Parathyroid adenoma (tissue), 2 donors: ENCODE measurements at regions not wholly inside any gene's neighbourhood (a gene's known extent, or its start where the extent isn't known, plus 50 kb on each side); places are given as distances from the start of the nearest gene placed in this dataset.
"Not testable (repeated sequence)": the region's sequence is repeated elsewhere in the genome, so short reads cannot be mapped to it uniquely, and the experiment has no call there.

Experiments used
- H2AFZ ChIP-seq: fragments of 300-600 bp; sonication (generic); one replicate; pipeline ENCODE4 v1.7.0; 2017; ENCODE audit warnings: antibody characterized with exemption, mild to moderate bottlenecking
- H3K27ac ChIP-seq: fragments of 300-600 bp; sonication (generic); one replicate; pipeline ENCODE4 v1.7.0; 2017
- H3K27me3 ChIP-seq: fragments of 300-600 bp; sonication (generic); one replicate; pipeline ENCODE4 v1.7.0; 2017; ENCODE audit warnings: low read length; ENCODE audit not compliant: control insufficient read depth, insufficient read depth
- H3K36me3 ChIP-seq: fragments of 300-600 bp; sonication (generic); one replicate; pipeline ENCODE4 v1.7.0; 2017; ENCODE audit warnings: low read length; ENCODE audit not compliant: control insufficient read depth, insufficient read depth
- H3K4me1 ChIP-seq: fragments of 300-600 bp; sonication (generic); one replicate; pipeline ENCODE4 v1.7.0; 2017; ENCODE audit warnings: control low read depth
- H3K4me2 ChIP-seq: fragments of 300-600 bp; sonication (generic); one replicate; pipeline ENCODE4 v1.7.0; 2017; ENCODE audit warnings: low read length
- H3K4me3 ChIP-seq: fragments of 300-600 bp; sonication (generic); one replicate; pipeline ENCODE4 v1.7.0; 2017; ENCODE audit warnings: low read depth, low read length
- H3K79me2 ChIP-seq: fragments of 300-600 bp; sonication (generic); one replicate; pipeline ENCODE4 v1.7.0; 2017; ENCODE audit warnings: control low read depth
- H3K9ac ChIP-seq: fragments of 300-600 bp; sonication (generic); one replicate; pipeline ENCODE4 v1.7.0; 2017; ENCODE audit warnings: mild to moderate bottlenecking
- H3K9me3 ChIP-seq: fragments of 300-600 bp; sonication (generic); one replicate; pipeline ENCODE4 v1.7.0; 2017; ENCODE audit warnings: low read length; ENCODE audit not compliant: control insufficient read depth
- CTCF ChIP-seq: fragments of 300-600 bp; sonication (generic); IDR thresholded peaks from one replicate; pipeline ENCODE4 v1.7.0; 2017; ENCODE audit warnings: antibody characterized with exemption, mild to moderate bottlenecking
- donor health status: primary hyperparathyroidism.

- H3K4me1 ChIP-seq = no peaks in the 10 kb centered on the region
- no peak overlapping the region for H2AFZ ChIP-seq
- no peaks in the 10 kb centered on the region for H3K36me3 ChIP-seq
- no peak overlapping the region for H3K27ac ChIP-seq
- no peaks in the 10 kb centered on the region for H3K9me3 ChIP-seq
- no peaks in the 10 kb centered on the region for H3K79me2 ChIP-seq
- H3K4me3 ChIP-seq = no peak overlapping the region
- no peak for TF ChIP-seq CTCF
- no peak overlapping the region for H3K9ac ChIP-seq
- no peaks in the 10 kb centered on the region for H3K27me3 ChIP-seq
- no peak overlapping the region for H3K4me2 ChIP-seq
Observed at GRCh38 chr2:77578354-77578753, 56.2 kb upstream of the LRRTM4 start.

GRCh38 chr2:77579076-77579769, 57.0 kb upstream of the LRRTM4 start:
- Histone ChIP-seq H3K4me1 (no peaks in the 10 kb centered on the region), H3K4me3 (no peak overlapping the region), H3K36me3 (no peaks in the 10 kb centered on the region), H3K27ac (no peak overlapping the region), H3K79me2 (no peaks in the 10 kb centered on the region), H3K27me3 (no peaks in the 10 kb centered on the region), H3K4me2 (no peak overlapping the region), H3K9ac (no peak overlapping the region), H3K9me3 (no peaks in the 10 kb centered on the region), H2AFZ (no peak overlapping the region)
- TF ChIP-seq CTCF = no peak

GRCh38 chr2:77588438-77588837, 66.3 kb upstream of the LRRTM4 start:
- Histone ChIP-seq H3K27ac (no peak overlapping the region), H3K27me3 (no peaks in the 10 kb centered on the region), H3K79me2 (no peaks in the 10 kb centered on the region), H3K9me3 (no peaks in the 10 kb centered on the region), H3K4me2 (no peak overlapping the region), H3K36me3 (no peaks in the 10 kb centered on the region), H3K4me1 (no peaks in the 10 kb centered on the region), H3K9ac (no peak overlapping the region), H2AFZ (no peak overlapping the region), H3K4me3 (no peak overlapping the region)
- TF ChIP-seq CTCF = no peak

GRCh38 chr2:77590298-77590917, 68.2 kb upstream of the LRRTM4 start:
- H3K4me3 ChIP-seq = no peak overlapping the region
- H3K27ac ChIP-seq = no peak overlapping the region
- no peaks in the 10 kb centered on the region for H3K36me3 ChIP-seq
- H3K9ac ChIP-seq = no peak overlapping the region
- no peak overlapping the region for H3K4me2 ChIP-seq
- no peak overlapping the region for H2AFZ ChIP-seq
- TF ChIP-seq CTCF = no peak
- no peaks in the 10 kb centered on the region for H3K4me1 ChIP-seq
- no peaks in the 10 kb centered on the region for H3K27me3 ChIP-seq
- H3K9me3 ChIP-seq = no peaks in the 10 kb centered on the region
- H3K79me2 ChIP-seq = no peaks in the 10 kb centered on the region

- not testable (repeated sequence) for H2AFZ ChIP-seq, H3K4me3 ChIP-seq, H3K4me2 ChIP-seq, H3K9me3 ChIP-seq, H3K27me3 ChIP-seq, H3K4me1 ChIP-seq, H3K27ac ChIP-seq, H3K79me2 ChIP-seq, H3K9ac ChIP-seq, H3K36me3 ChIP-seq
Observed at GRCh38 chr2:77592955-77593354, 70.8 kb upstream of the LRRTM4 start.
